ENCODE measurements at regions not wholly inside any gene's neighbourhood (a gene's known extent, or its start where the extent isn't known, plus 50 kb on each side); places are given as distances from the start of the nearest gene placed in this dataset.

DNA sequence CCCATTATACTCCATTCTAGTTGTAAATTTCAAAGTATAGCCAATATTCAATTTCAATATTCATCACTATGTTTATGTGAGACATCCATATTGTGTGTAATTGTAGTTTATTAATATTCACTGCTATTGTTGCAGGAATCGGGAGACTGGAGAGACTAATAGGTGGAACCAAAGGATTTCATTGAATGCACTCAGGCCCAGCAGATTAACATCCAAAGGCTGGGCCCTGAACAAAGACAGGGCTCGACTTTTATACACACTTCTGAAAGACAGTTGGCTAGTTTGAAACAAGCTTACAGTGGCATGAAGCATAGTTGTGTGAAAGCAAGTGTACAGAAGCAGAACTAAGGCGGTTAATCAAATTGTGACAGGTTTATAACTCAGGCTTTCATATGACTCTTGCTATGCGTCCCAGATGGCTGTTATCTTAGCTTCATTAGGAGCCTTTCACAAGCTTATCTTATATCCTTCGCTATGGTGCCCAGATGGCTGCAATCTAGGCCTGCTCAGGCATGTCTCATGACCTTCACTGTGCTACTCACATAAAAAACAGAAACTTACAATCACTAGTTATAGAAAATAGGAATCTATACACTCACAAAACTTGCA, 1038.8 kb upstream of the EPHA6 start:
- no peak for TF ChIP-seq CTCF (optimal IDR thresholded peaks at IDR 0.05 in 1 of 3, IDR thresholded peaks at IDR 0.05 in 1 of 3, conservative IDR thresholded peaks at IDR 0.05 in 1 of 3; ENCODE audit: extremely low read depth in 1 of 3, insufficient read depth in 2 of 3, low read length in 3 of 3)
- TF ChIP-seq EZH2 (IDR thresholded peaks at IDR 0.05; ENCODE audit: low read length), result no peak

Measured in keratinocyte (primary cell).